H9 (cell line): ENCODE measurements at regions not wholly inside any gene's neighbourhood (a gene's known extent, or its start where the extent isn't known, plus 50 kb on each side); places are given as distances from the start of the nearest gene placed in this dataset.

Experiments used
- DNase-seq: peaks from one replicate; pipeline ENCODE4 v3.0.0-alpha.2; 2017
- H2AFZ ChIP-seq: one replicate; pipeline ENCODE4 v1.6.1; 2013; ENCODE audit warnings: mild to moderate bottlenecking, low read length, control low read depth, moderate library complexity
- H2AK5ac ChIP-seq: 2 replicates; pipeline ENCODE4 v1.6.1; 2013; ENCODE audit warnings: low read length, control low read depth, mixed read lengths; ENCODE audit not compliant: insufficient read length
- H2BK120ac ChIP-seq: one replicate; pipeline ENCODE4 v1.6.1; 2013; ENCODE audit warnings: low read depth, mild to moderate bottlenecking, low read length, control low read depth, inconsistent platforms; ENCODE audit not compliant: poor library complexity, severe bottlenecking
- H2BK12ac ChIP-seq: 2 replicates; pipeline ENCODE4 v1.6.1; 2013; ENCODE audit warnings: low read length, control low read depth, mixed read lengths, low read depth; ENCODE audit not compliant: insufficient read length
- H2BK15ac ChIP-seq: 2 replicates; pipeline ENCODE4 v1.6.1; 2013; ENCODE audit warnings: low read depth, low read length, control low read depth
- H2BK20ac ChIP-seq: one replicate; pipeline ENCODE4 v1.6.1; 2013; ENCODE audit warnings: low read depth, mild to moderate bottlenecking, low read length, control low read depth, inconsistent platforms; ENCODE audit not compliant: poor library complexity, severe bottlenecking
- H2BK5ac ChIP-seq: 2 replicates; pipeline ENCODE4 v1.6.1; 2013; ENCODE audit warnings: low read length, control low read depth, mixed read lengths; ENCODE audit not compliant: insufficient read length
- H3K14ac ChIP-seq: 2 replicates; pipeline ENCODE4 v1.6.1; 2013; ENCODE audit warnings: low read length, control low read depth; ENCODE audit not compliant: insufficient read depth
- H3K18ac ChIP-seq: 2 replicates; pipeline ENCODE4 v1.6.1; 2013; ENCODE audit warnings: low read depth, mild to moderate bottlenecking, mixed read lengths, low read length, control low read depth; ENCODE audit not compliant: insufficient read length
- H3K23ac ChIP-seq: 2 replicates; pipeline ENCODE4 v1.6.1; 2013; ENCODE audit warnings: low read length, control low read depth, mixed read lengths, low read depth; ENCODE audit not compliant: insufficient read length
- H3K23me2 ChIP-seq: 2 replicates; pipeline ENCODE4 v1.6.1; 2013; ENCODE audit warnings: low read depth, mild to moderate bottlenecking, mixed read lengths, low read length, control low read depth; ENCODE audit not compliant: insufficient read length, poor library complexity, severe bottlenecking
- H3K27ac ChIP-seq: 2 replicates; pipeline ENCODE4 v1.5.1; 2013; ENCODE audit warnings: low read length, control low read depth, mixed read lengths, low read depth; ENCODE audit not compliant: insufficient read length
- H3K27me3 ChIP-seq: 2 replicates; pipeline ENCODE4 v1.6.1; 2013; ENCODE audit warnings: low read length, control low read depth, inconsistent platforms; ENCODE audit not compliant: insufficient read depth
- H3K4ac ChIP-seq: 2 replicates; pipeline ENCODE4 v1.6.1; 2013; ENCODE audit warnings: low read depth, mild to moderate bottlenecking, control low read depth, inconsistent platforms, low read length, moderate library complexity
- H3K4me1 ChIP-seq: 2 replicates; pipeline ENCODE4 v1.6.1; 2013; ENCODE audit warnings: low read length, control low read depth, inconsistent platforms; ENCODE audit not compliant: insufficient read depth
- H3K4me2 ChIP-seq: 2 replicates; pipeline ENCODE4 v1.6.1; 2013; ENCODE audit warnings: low read length, control low read depth, mixed read lengths; ENCODE audit not compliant: insufficient read length, insufficient read depth
- H3K56ac ChIP-seq: 2 replicates; pipeline ENCODE4 v1.6.1; 2013; ENCODE audit warnings: low read depth, mild to moderate bottlenecking, mixed read lengths, low read length, control low read depth; ENCODE audit not compliant: insufficient read length
- H3K79me1 ChIP-seq: 2 replicates; pipeline ENCODE4 v1.6.1; 2013; ENCODE audit warnings: low read depth, mild to moderate bottlenecking, moderate library complexity, low read length, control low read depth, inconsistent platforms; ENCODE audit not compliant: insufficient read depth, poor library complexity, severe bottlenecking
- H3K79me2 ChIP-seq: 2 replicates; pipeline ENCODE4 v1.6.1; 2013; ENCODE audit warnings: low read length, control low read depth, inconsistent platforms; ENCODE audit not compliant: insufficient read depth
- H3K9ac ChIP-seq: 2 replicates; pipeline ENCODE4 v1.6.1; 2013; ENCODE audit warnings: low read length, control low read depth, mixed read lengths; ENCODE audit not compliant: insufficient read length; ENCODE audit errors: extremely low read depth
- H3K9me3 ChIP-seq: one replicate; pipeline ENCODE4 v1.6.1; 2013; ENCODE audit warnings: low read depth, low read length, inconsistent platforms; ENCODE audit not compliant: control insufficient read depth
- H3T11ph ChIP-seq: one replicate; pipeline ENCODE4 v1.6.1; 2013; ENCODE audit warnings: mild to moderate bottlenecking, low read length, control low read depth, inconsistent platforms
- H4K20me1 ChIP-seq: one replicate; pipeline ENCODE4 v1.6.1; 2013; ENCODE audit not compliant: control insufficient read depth, insufficient read length, insufficient read depth
- H4K5ac ChIP-seq: 2 replicates; pipeline ENCODE4 v1.6.1; 2013; ENCODE audit warnings: low read depth, mild to moderate bottlenecking, mixed read lengths, low read length, control low read depth; ENCODE audit not compliant: insufficient read length
- H4K8ac ChIP-seq: replicated peaks from 2 replicates; pipeline ENCODE4 v1.6.1; 2013; ENCODE audit warnings: low read length, control low read depth, mixed read lengths, low read depth; ENCODE audit not compliant: insufficient read length
- H4K91ac ChIP-seq: 2 replicates; pipeline ENCODE4 v1.6.1; 2013; ENCODE audit warnings: low read depth, mild to moderate bottlenecking, moderate library complexity, mixed read lengths, low read length, control low read depth; ENCODE audit not compliant: insufficient read length
- H3K27ac Mint-ChIP-seq, 3 experiments: 2 replicates in 2 of 3; 3 replicates in 1 of 3; pipeline ENCODE4 v1.8.0; 2020 to 2021; ENCODE audit warnings: mixed read lengths in 3 of 3, mild to moderate bottlenecking in 1 of 3, moderate library complexity in 1 of 3
- H3K27me3 Mint-ChIP-seq: 2 replicates; pipeline ENCODE4 v1.8.0; 2021; ENCODE audit warnings: low read depth, mild to moderate bottlenecking, moderate library complexity, mixed read lengths
- H3K36me3 Mint-ChIP-seq, 3 experiments: 2 replicates in 2 of 3; 3 replicates in 1 of 3; pipeline ENCODE4 v1.8.0; 2020 to 2021; ENCODE audit warnings: low read depth in 3 of 3, mixed read lengths in 3 of 3; ENCODE audit not compliant: insufficient read depth in 1 of 3
- H3K4me1 Mint-ChIP-seq, 2 experiments: 2 replicates each; pipeline ENCODE4 v1.8.0; 2020; ENCODE audit warnings: mixed read lengths in 2 of 2
- H3K4me3 Mint-ChIP-seq, 2 experiments: 2 replicates in 1 of 2; 3 replicates in 1 of 2; pipeline ENCODE4 v1.8.0; 2020 to 2021; ENCODE audit warnings: mild to moderate bottlenecking in 2 of 2, mixed read lengths in 2 of 2, moderate library complexity in 1 of 2
- H3K9me3 Mint-ChIP-seq, 2 experiments: 2 replicates in 1 of 2; 3 replicates in 1 of 2; pipeline ENCODE4 v1.8.0; 2020; ENCODE audit warnings: mild to moderate bottlenecking in 2 of 2, mixed read lengths in 2 of 2, moderate library complexity in 1 of 2
- CTCF ChIP-seq: fragments of 200-600 bp; sonication (generic); conservative IDR thresholded peaks from 3 replicates; pipeline ENCODE4 v1.8.0; 2021; ENCODE audit warnings: antibody characterized with exemption, mild to moderate bottlenecking
- WGBS: extraction: QIAGEN DNeasy Blood & Tissue Kit; methylation state at CpG from one replicate; pipeline ENCODE4 v1.1.7; 2013; ENCODE audit warnings: missing lambda C conversion rate, low lambda C conversion rate, mixed read lengths; ENCODE audit not compliant: insufficient read length; ENCODE audit errors: extremely low coverage; 5-methylcytosine and 5-hydroxymethylcytosine counted together

DNA sequence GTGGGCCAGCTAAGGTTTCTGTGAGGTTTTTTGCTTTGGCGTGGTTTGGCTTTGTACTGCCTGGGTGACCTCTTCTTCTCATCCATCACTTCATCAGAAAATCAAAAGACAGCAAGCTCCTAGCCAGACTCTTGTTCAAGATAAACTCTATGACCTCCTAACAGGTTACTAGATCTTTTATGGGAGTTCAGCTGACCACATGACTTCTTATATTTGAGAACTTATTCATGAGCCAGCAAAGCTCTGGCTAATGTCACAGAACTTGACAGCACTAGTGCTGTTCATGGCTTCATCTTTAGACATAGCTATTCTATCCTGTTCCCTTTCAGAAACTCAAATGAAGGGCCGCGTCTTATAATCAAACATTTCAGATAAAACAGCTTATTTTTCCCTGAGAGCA lies 527.1 kb upstream of the GOLIM4 start:
- H3K18ac ChIP-seq, result no peak overlapping the region
- WGBS, result no CpG with 5 or more reads among the region's 3 CpGs
- H2BK20ac ChIP-seq, result no peak overlapping the region
- H4K91ac ChIP-seq, result no peak overlapping the region
- no peaks in the 10 kb centered on the region for H3K27me3 ChIP-seq
- H3T11ph ChIP-seq, result no peak overlapping the region
- H3K23me2 ChIP-seq, result no peaks in the 10 kb centered on the region
- Mint-ChIP-seq H3K9me3 (no peaks in the 10 kb centered on the region; a peak in 1 of 5 replicates), H3K36me3 (no peaks in the 10 kb centered on the region), H3K27ac (0 out of 7 replicates have a peak overlapping the region, but pooled peaks of 1 of the 3 experiments have one; percentile 30), H3K27me3 (no peaks in the 10 kb centered on the region), H3K4me1 (peaks cover 34 to 48% of the 10 kb centered on the region in 2 experiments), H3K4me3 (no peak overlapping the region)
- no peaks in the 10 kb centered on the region for H4K20me1 ChIP-seq
- H3K79me2 ChIP-seq, result no peaks in the 10 kb centered on the region
- H2BK5ac ChIP-seq, result no peak overlapping the region
- H3K4me2 ChIP-seq, result no peak overlapping the region
- H3K4me1 ChIP-seq, result peaks cover 6% of the 10 kb centered on the region; the same call in 1 of the 2 replicates
- no peak overlapping the region for H3K23ac ChIP-seq
- H3K9ac ChIP-seq, result no peak overlapping the region
- H3K79me1 ChIP-seq, result no peaks in the 10 kb centered on the region
- H2BK15ac ChIP-seq, result no peak overlapping the region
- H2BK12ac ChIP-seq, result no peak overlapping the region
- H3K4ac ChIP-seq, result no peak overlapping the region
- DNase-seq, result no peak
- H3K14ac ChIP-seq, result no peak overlapping the region
- no peak overlapping the region for H3K56ac ChIP-seq
- H3K27ac ChIP-seq, result no peak overlapping the region
- no peak overlapping the region for H2BK120ac ChIP-seq
- no peaks in the 10 kb centered on the region for H3K9me3 ChIP-seq
- no peak overlapping the region for H2AFZ ChIP-seq
- H2AK5ac ChIP-seq, result no peak overlapping the region
- TF ChIP-seq CTCF, result no peak
- H4K8ac ChIP-seq, result no peak overlapping the region
- no peak overlapping the region for H4K5ac ChIP-seq
